GM13977 (cell line): ENCODE measurements at regions not wholly inside any gene's neighbourhood (a gene's known extent, or its start where the extent isn't known, plus 50 kb on each side); places are given as distances from the start of the nearest gene placed in this dataset.

ENCODE experiments used
- DNase-seq: peaks from one replicate; pipeline ENCODE4 v3.0.0; 2012; ENCODE audit warnings: low spot score
- in situ Hi-C: fragments of 300-500 bp; cut with MboI; formaldehyde crosslinking; loops from one replicate; pipeline ENCODE4 v1.12.0; 2022; ENCODE audit warnings: low sequenced_read_pairs, low pct_unique_long_range_greater_than_20kb, mixed read lengths, inconsistent platforms; ENCODE audit not compliant: unreplicated experiment
- TF ChIP-seq, protein P1 (sequence below): IDR thresholded peaks from 2 replicates; pipeline ENCODE4 v1.5.1; 2012; ENCODE audit warnings: mild to moderate bottlenecking, control low read depth; ENCODE audit not compliant: insufficient read depth; ENCODE audit errors: extremely low read depth, missing control alignments

DNA sequence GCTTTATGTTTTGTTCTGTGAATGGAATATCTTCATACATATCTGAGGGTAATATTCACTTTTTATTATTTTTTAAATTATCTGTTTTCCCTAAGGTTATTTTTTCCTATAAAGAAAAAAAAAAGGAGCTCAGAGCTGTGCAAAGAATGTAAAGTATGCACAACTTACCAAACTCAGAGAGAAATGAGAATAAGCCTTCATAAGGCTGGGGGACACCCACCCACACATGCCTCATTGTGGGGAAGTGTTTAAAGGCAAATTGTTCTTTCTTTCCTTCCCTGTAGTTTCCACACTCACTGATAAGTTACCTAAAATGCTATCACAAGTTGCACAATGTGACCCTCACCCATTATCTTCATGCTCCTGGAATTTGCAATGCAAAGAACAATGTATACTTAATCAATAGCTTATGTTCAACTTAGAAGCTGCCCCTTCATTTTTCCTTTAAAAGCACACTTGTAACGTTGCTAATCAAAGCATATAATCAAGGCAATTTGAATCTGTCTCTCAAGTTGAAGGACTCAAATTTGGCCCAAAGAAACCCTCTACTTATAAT is 108.1 kb downstream of the GNAT3 start:
- no peak for DNase-seq
- in situ Hi-C loops = no loop called here
- TF ChIP-seq, protein P1, sequence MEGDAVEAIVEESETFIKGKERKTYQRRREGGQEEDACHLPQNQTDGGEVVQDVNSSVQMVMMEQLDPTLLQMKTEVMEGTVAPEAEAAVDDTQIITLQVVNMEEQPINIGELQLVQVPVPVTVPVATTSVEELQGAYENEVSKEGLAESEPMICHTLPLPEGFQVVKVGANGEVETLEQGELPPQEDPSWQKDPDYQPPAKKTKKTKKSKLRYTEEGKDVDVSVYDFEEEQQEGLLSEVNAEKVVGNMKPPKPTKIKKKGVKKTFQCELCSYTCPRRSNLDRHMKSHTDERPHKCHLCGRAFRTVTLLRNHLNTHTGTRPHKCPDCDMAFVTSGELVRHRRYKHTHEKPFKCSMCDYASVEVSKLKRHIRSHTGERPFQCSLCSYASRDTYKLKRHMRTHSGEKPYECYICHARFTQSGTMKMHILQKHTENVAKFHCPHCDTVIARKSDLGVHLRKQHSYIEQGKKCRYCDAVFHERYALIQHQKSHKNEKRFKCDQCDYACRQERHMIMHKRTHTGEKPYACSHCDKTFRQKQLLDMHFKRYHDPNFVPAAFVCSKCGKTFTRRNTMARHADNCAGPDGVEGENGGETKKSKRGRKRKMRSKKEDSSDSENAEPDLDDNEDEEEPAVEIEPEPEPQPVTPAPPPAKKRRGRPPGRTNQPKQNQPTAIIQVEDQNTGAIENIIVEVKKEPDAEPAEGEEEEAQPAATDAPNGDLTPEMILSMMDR = no peak

DNA sequence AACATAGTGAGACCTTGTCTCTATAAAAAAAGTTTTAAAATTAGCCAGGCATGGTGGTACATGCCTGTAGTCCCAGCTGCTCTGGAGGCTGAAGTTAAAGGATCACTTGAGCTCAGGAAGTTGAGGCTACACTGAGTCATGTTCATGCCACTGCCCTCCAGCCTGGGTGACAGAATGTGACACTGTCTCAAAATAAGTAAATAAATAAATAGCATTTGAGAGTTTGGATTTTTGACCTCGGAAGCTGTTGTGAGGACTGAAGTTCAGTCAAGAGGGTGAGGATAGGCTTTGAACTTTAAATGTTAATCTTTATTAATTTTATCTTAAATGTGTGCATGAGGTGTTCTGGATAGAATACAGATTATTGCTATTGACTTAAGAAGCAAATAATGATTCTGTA is 110.2 kb downstream of the GNAT3 start:
- no peak for DNase-seq
- in situ Hi-C loops = no loop called here
- TF ChIP-seq, protein P1 = no peak

- TF ChIP-seq, protein P1 = no peak
- no peak for DNase-seq
- in situ Hi-C loops = loop anchor here (25.0 kb wide), 1 partner anchor 331 kb away; no protein-coding TSS in a partner anchor
Measured at GRCh38 chr7:80393786-80394185, 118.1 kb downstream of the GNAT3 start.

DNA sequence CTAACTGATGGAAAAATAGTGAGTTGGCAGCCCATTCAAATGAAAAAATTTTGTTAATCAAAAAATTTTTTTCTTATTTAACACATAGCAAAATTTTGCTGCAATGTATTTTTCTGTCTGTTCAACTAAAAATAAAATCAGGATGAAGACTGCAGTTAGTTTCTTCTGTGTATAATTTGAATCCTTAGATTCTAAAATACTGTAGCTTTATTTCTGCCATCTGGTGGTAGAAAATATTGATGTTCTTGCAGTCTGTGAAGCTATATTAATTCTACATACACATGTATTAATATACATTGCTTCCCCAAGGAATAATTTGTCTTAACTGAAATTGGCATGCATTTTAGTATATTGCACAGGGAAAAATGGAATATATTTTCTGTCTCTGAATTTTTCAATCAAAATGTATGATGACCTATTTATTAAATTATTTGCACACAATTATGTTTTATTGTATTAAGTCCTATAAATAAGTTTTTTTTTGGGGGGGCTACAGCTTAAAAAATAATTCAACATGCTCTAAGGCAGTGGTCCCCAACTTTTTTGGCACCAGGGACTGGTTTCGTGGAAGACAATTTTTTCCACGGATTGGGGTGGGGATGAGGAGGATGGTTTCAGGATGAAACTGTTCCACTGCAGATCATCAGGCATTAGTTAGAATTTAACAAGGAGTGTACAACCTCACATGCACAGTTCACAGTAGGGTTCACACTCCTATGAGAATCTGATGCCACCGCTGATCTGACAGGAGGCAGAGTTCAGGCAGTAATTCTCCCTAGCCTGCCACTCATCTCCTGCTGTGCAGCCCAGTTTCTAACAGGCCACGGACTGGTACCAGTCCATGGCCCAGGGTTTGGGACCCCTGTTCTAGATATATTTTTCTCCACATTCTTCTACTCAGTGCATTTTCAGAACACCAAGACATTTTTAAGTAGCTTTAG is 119.4 kb downstream of the GNAT3 start:
- in situ Hi-C loops = loop anchor here (25.0 kb wide), 1 partner anchor 330 kb away; no protein-coding TSS in a partner anchor
- no peak for DNase-seq
- TF ChIP-seq, protein P1 = peak; percentile 16

- in situ Hi-C loops = loop anchor here (25.0 kb wide), 1 partner anchor 325 kb away; no protein-coding TSS in a partner anchor
- no peak for DNase-seq
Measured at GRCh38 chr7:80387634-80388193, 124.2 kb downstream of the GNAT3 start.

DNA sequence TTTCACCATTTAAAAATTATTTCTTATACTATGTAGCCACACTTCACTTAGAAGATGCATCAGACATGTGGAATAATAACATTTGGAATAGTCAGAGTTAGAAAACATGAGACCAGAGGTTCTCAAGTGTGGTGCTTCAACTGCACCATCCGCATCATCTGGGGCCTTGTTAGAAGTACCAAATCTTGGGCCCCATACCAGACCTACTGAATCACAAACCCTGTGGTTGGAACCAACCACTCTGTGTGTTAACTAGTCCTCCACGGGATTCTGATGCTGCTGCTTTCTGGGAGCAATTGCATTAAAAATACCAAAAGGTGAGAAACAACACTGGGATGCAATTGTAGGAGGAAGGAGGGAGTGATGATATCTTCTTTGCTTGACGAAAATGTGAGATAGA is 125.2 kb downstream of the GNAT3 start:
- TF ChIP-seq, protein P1 = no peak
- no peak for DNase-seq
- in situ Hi-C loops = loop anchor here (25.0 kb wide), 1 partner anchor 324 kb away; no protein-coding TSS in a partner anchor

More at GRCh38 chr7:80387634-80388193, 124.2 kb downstream of the GNAT3 start:
- TF ChIP-seq, protein P1 = no peak
